CD14-positive monocyte (primary cell): ENCODE measurements at regions not wholly inside any gene's neighbourhood (a gene's known extent, or its start where the extent isn't known, plus 50 kb on each side); places are given as distances from the start of the nearest gene placed in this dataset.

ENCODE experiments used
- DNase-seq, 3 donors: peaks; one replicate each; pipeline ENCODE4 v3.0.0-alpha.2; 2011 to 2022
- H2AFZ ChIP-seq: 2 replicates; pipeline ENCODE4 v1.6.0; 2012; ENCODE audit warnings: mild to moderate bottlenecking, low read depth, low read length, inconsistent platforms; ENCODE audit not compliant: insufficient read depth, poor library complexity, severe bottlenecking
- H3K27ac ChIP-seq, 2 donors: 1 replicate in 1 of 2; 2 replicates in 1 of 2; pipeline ENCODE4 v1.5.1; 2012 to 2013; ENCODE audit warnings: low read length in 2 of 2, control low read depth in 1 of 2, inconsistent platforms in 1 of 2, low read depth in 1 of 2, mild to moderate bottlenecking in 1 of 2
- H3K27me3 ChIP-seq, 2 donors: one replicate each; pipeline versions ENCODE4 v1.6.0 to v1.6.1; 2011 to 2013; ENCODE audit warnings: low read length in 2 of 2; ENCODE audit not compliant: control insufficient read depth in 2 of 2, insufficient read depth in 2 of 2
- H3K36me3 ChIP-seq, 2 donors: replicated peaks in 1 of 2; 1 replicate in 1 of 2; 2 replicates in 1 of 2; pipeline versions ENCODE4 v1.5.1 to v1.6.1; 2012 to 2013; ENCODE audit warnings: low read length in 2 of 2, control low read depth in 1 of 2, inconsistent platforms in 1 of 2, mild to moderate bottlenecking in 1 of 2; ENCODE audit not compliant: insufficient read depth in 2 of 2, control insufficient read depth in 1 of 2
- H3K4me1 ChIP-seq, 2 donors: 1 replicate in 1 of 2; 2 replicates in 1 of 2; pipeline versions ENCODE4 v1.5.1 to v1.6.1; 2012 to 2013; ENCODE audit warnings: low read length in 2 of 2, control low read depth in 1 of 2, inconsistent platforms in 1 of 2, mild to moderate bottlenecking in 1 of 2, moderate library complexity in 1 of 2; ENCODE audit not compliant: insufficient read depth in 2 of 2, control insufficient read depth in 1 of 2
- H3K4me2 ChIP-seq: replicated peaks from 2 replicates; pipeline ENCODE3; 2012; ENCODE audit warnings: low read length, moderate library complexity, mild to moderate bottlenecking; ENCODE audit not compliant: poor library complexity, severe bottlenecking; ENCODE audit errors: extremely low read depth
- H3K4me3 ChIP-seq, 3 experiments: fragments of 200-600 bp in 1 of 3; sonication (generic) in 1 of 3; replicated peaks in 1 of 3; 1 replicate in 2 of 3; 2 replicates in 1 of 3; pipeline ENCODE4 v1.5.1; 2011 to 2013; ENCODE audit warnings: low read length in 3 of 3, mild to moderate bottlenecking in 3 of 3, control low read depth in 2 of 3, low read depth in 2 of 3, inconsistent platforms in 1 of 3, moderate library complexity in 1 of 3
- H3K79me2 ChIP-seq: 2 replicates; pipeline ENCODE4 v1.6.0; 2012; ENCODE audit warnings: mild to moderate bottlenecking, control low read depth, inconsistent platforms, low read length, moderate library complexity; ENCODE audit not compliant: insufficient read depth
- H3K9ac ChIP-seq: 2 replicates; pipeline ENCODE4 v1.6.0; 2017; ENCODE audit warnings: low read length, mild to moderate bottlenecking; ENCODE audit not compliant: insufficient read depth, poor library complexity, severe bottlenecking
- H3K9me3 ChIP-seq, 2 donors: replicated peaks in 1 of 2; 1 replicate in 1 of 2; 2 replicates in 1 of 2; pipeline versions ENCODE4 v1.5.1 to v1.6.1; 2012 to 2013; ENCODE audit warnings: low read length in 2 of 2, control low read depth in 1 of 2; ENCODE audit not compliant: control insufficient read depth in 1 of 2, insufficient read depth in 1 of 2
- H4K20me1 ChIP-seq: 2 replicates; pipeline ENCODE4 v1.6.0; 2012; ENCODE audit warnings: mild to moderate bottlenecking, low read length, control low read depth, moderate library complexity; ENCODE audit not compliant: insufficient read depth
- H3K27ac Mint-ChIP-seq, 7 donors: one replicate each; pipeline ENCODE4 v1.8.0; 2020; ENCODE audit warnings: mild to moderate bottlenecking in 7 of 7, mixed read lengths in 7 of 7, moderate library complexity in 6 of 7, inconsistent platforms in 2 of 7
- H3K27me3 Mint-ChIP-seq, 3 donors: one replicate each; pipeline ENCODE4 v1.8.0; 2021 to 2022; ENCODE audit warnings: low read depth in 3 of 3, mild to moderate bottlenecking in 3 of 3, mixed read lengths in 3 of 3, moderate library complexity in 3 of 3, inconsistent platforms in 1 of 3
- H3K36me3 Mint-ChIP-seq, 2 donors: one replicate each; pipeline ENCODE4 v1.8.0; 2020; ENCODE audit warnings: mixed read lengths in 2 of 2, inconsistent platforms in 1 of 2, mild to moderate bottlenecking in 1 of 2
- H3K4me1 Mint-ChIP-seq: one replicate; pipeline ENCODE4 v1.8.0; 2020; ENCODE audit warnings: mild to moderate bottlenecking, mixed read lengths
- H3K4me3 Mint-ChIP-seq, 2 donors: one replicate each; pipeline ENCODE4 v1.8.0; 2020; ENCODE audit warnings: mild to moderate bottlenecking in 2 of 2, mixed read lengths in 2 of 2, moderate library complexity in 1 of 2
- H3K9me3 Mint-ChIP-seq, 7 donors: one replicate each; pipeline ENCODE4 v1.8.0; 2020 to 2022; ENCODE audit warnings: mixed read lengths in 7 of 7, mild to moderate bottlenecking in 6 of 7, moderate library complexity in 6 of 7, inconsistent platforms in 2 of 7
- CTCF ChIP-seq: fragments of 200-600 bp; IDR thresholded peaks from one replicate; pipeline ENCODE4 v1.8.0; 2022; ENCODE audit warnings: antibody characterized with exemption, mild to moderate bottlenecking
- WGBS: methylation state at CpG from one replicate; pipeline ENCODE4 v1.1.5; 2013; ENCODE audit warnings: missing lambda C conversion rate; ENCODE audit not compliant: insufficient coverage; 5-methylcytosine and 5-hydroxymethylcytosine counted together
- intact Hi-C, 2 donors: fragments of 100-400 bp; cut with micrococcal nuclease; formaldehyde crosslinking; loops; one replicate each; pipeline versions ENCODE4 v1.15.0 to v1.15.1; 2023

GRCh38 chr16:9481747-9482730 lies 390.6 kb downstream of the HAPSTR1 start:
- DNase-seq: no peak
- H3K27ac ChIP-seq: no peak overlapping the region
- H3K4me2 ChIP-seq: no peak overlapping the region
- H3K4me3 ChIP-seq: no peak overlapping the region
- H3K36me3 Mint-ChIP-seq: no peaks in the 10 kb centered on the region
- H3K27me3 Mint-ChIP-seq: peaks cover 0 to 5% (median 2%) of the 10 kb centered on the region in 3 donors
- no peaks in the 10 kb centered on the region for H3K79me2 ChIP-seq
- H3K9me3 Mint-ChIP-seq: peaks cover 0 to 3% (median 0%) of the 10 kb centered on the region in 7 donors
- no peaks in the 10 kb centered on the region for H3K27me3 ChIP-seq
- no peak overlapping the region for H3K27ac Mint-ChIP-seq
- no peaks in the 10 kb centered on the region for H3K36me3 ChIP-seq
- intact Hi-C loops: no loop called here
- H3K9me3 ChIP-seq: no peaks in the 10 kb centered on the region
- WGBS: 82% methylated on average over 14 of the region's 18 CpGs
- H2AFZ ChIP-seq: no peak overlapping the region
- no peak overlapping the region for H3K4me3 Mint-ChIP-seq
- no peaks in the 10 kb centered on the region for H3K4me1 ChIP-seq
- H4K20me1 ChIP-seq: no peaks in the 10 kb centered on the region
- H3K4me1 Mint-ChIP-seq: no peaks in the 10 kb centered on the region
- no peak overlapping the region for H3K9ac ChIP-seq
- TF ChIP-seq CTCF: no peak

- Mint-ChIP-seq H3K4me1 (no peaks in the 10 kb centered on the region), H3K27me3 (peaks cover 2 to 5% (median 2%) of the 10 kb centered on the region in 3 donors), H3K36me3 (no peaks in the 10 kb centered on the region), H3K4me3 (no peak overlapping the region), H3K27ac (no peak overlapping the region), H3K9me3 (peaks cover 0 to 5% (median 2%) of the 10 kb centered on the region in 7 donors)
- no peak overlapping the region for H3K27ac ChIP-seq
- no peaks in the 10 kb centered on the region for H3K79me2 ChIP-seq
- H3K9me3 ChIP-seq: no peaks in the 10 kb centered on the region
- no CpG with 5 or more reads among the region's 3 CpGs for WGBS
- TF ChIP-seq CTCF: no peak
- no peaks in the 10 kb centered on the region for H4K20me1 ChIP-seq
- H3K4me2 ChIP-seq: no peak overlapping the region
- H2AFZ ChIP-seq: no peak overlapping the region
- H3K36me3 ChIP-seq: no peaks in the 10 kb centered on the region
- no peak for DNase-seq
- no peak overlapping the region for H3K4me3 ChIP-seq
- no peaks in the 10 kb centered on the region for H3K4me1 ChIP-seq
- H3K27me3 ChIP-seq: no peaks in the 10 kb centered on the region
- intact Hi-C loops: no loop called here
- H3K9ac ChIP-seq: no peak overlapping the region
Measured at GRCh38 chr16:9484426-9484825, 393.0 kb downstream of the HAPSTR1 start.
